OCI-LY1 (cell line): ENCODE measurements at regions not wholly inside any gene's neighbourhood (a gene's known extent, or its start where the extent isn't known, plus 50 kb on each side); places are given as distances from the start of the nearest gene placed in this dataset.

Source experiments
- H2AFZ ChIP-seq: fragments of 200-600 bp; sonication (generic), shearing (Covaris generic); 2 replicates; pipeline ENCODE4 v1.6.0; 2014; ENCODE audit warnings: antibody characterized with exemption, mild to moderate bottlenecking, low read length
- H3F3A ChIP-seq: fragments of 200-600 bp; sonication (generic), shearing (Covaris generic); 2 replicates; pipeline ENCODE4 v1.6.0; 2014; ENCODE audit warnings: mild to moderate bottlenecking, antibody characterized with exemption, low read length, moderate library complexity; ENCODE audit not compliant: insufficient read depth
- H3K27ac ChIP-seq: fragments of 200-600 bp; sonication (generic); 2 replicates; pipeline ENCODE4 v1.5.1; 2014; ENCODE audit warnings: low read length, mixed run types, mild to moderate bottlenecking, low read depth; ENCODE audit not compliant: poor library complexity, severe bottlenecking
- H3K27me3 ChIP-seq: fragments of 200-600 bp; sonication (generic); 2 replicates; pipeline ENCODE4 v1.6.0; 2014; ENCODE audit warnings: antibody characterized with exemption, mild to moderate bottlenecking, low read length, moderate library complexity; ENCODE audit not compliant: insufficient read depth
- H3K36me3 ChIP-seq: fragments of 200-600 bp; sonication (generic); 2 replicates; pipeline ENCODE4 v1.6.1; 2014; ENCODE audit warnings: mild to moderate bottlenecking, antibody characterized with exemption, low read length, moderate library complexity, mixed read lengths; ENCODE audit not compliant: insufficient read depth
- H3K4me1 ChIP-seq: fragments of 200-600 bp; sonication (generic); 2 replicates; pipeline ENCODE4 v1.5.1; 2014; ENCODE audit warnings: mild to moderate bottlenecking, low read length, moderate library complexity; ENCODE audit not compliant: insufficient read depth, severe bottlenecking
- H3K4me2 ChIP-seq: fragments of 200-600 bp; sonication (generic), shearing (Covaris generic); 2 replicates; pipeline ENCODE4 v1.6.1; 2014; ENCODE audit warnings: low read length
- H3K4me3 ChIP-seq: fragments of 200-600 bp; sonication (generic); 2 replicates; pipeline ENCODE4 v1.5.1; 2014; ENCODE audit warnings: low read length, low read depth, mild to moderate bottlenecking, mixed read lengths; ENCODE audit not compliant: poor library complexity, severe bottlenecking
- H3K79me2 ChIP-seq: fragments of 200-600 bp; shearing (Covaris generic); 2 replicates; pipeline ENCODE4 v1.6.1; 2016; ENCODE audit warnings: mixed run types, low read length, mixed read lengths; ENCODE audit not compliant: insufficient read depth
- H3K9ac ChIP-seq: fragments of 200-600 bp; sonication (generic), shearing (Covaris generic); 2 replicates; pipeline ENCODE4 v1.6.1; 2014; ENCODE audit warnings: mild to moderate bottlenecking, low read length, mixed read lengths
- H3K9me2 ChIP-seq: fragments of 200-600 bp; sonication (generic), shearing (Covaris generic); 2 replicates; pipeline ENCODE4 v1.6.1; 2014; ENCODE audit warnings: low read depth, mild to moderate bottlenecking, low read length, mixed read lengths
- H3K9me3 ChIP-seq: fragments of 200-600 bp; shearing (Covaris generic); 2 replicates; pipeline ENCODE4 v1.6.1; 2014; ENCODE audit warnings: low read length, mixed read lengths
- H4K20me1 ChIP-seq: fragments of 200-600 bp; sonication (generic), shearing (Covaris generic); 2 replicates; pipeline ENCODE4 v1.6.0; 2016; ENCODE audit warnings: mild to moderate bottlenecking, low read length; ENCODE audit not compliant: insufficient read depth
- EZH2 ChIP-seq: fragments of 200-600 bp; sonication (generic), shearing (Covaris generic); IDR thresholded peaks from 2 replicates; pipeline ENCODE4 v1.8.0; 2017; ENCODE audit warnings: borderline replicate concordance, mixed run types, mild to moderate bottlenecking, antibody characterized with exemption, low read length, moderate library complexity, mixed read lengths
- TF ChIP-seq, protein P1 (sequence below): fragments of 200-600 bp; sonication (generic), shearing (Covaris generic); IDR thresholded peaks from 2 replicates; pipeline ENCODE4 v1.5.1; 2017; ENCODE audit warnings: mild to moderate bottlenecking, antibody characterized with exemption, low read length, moderate library complexity, mixed read lengths

DNA sequence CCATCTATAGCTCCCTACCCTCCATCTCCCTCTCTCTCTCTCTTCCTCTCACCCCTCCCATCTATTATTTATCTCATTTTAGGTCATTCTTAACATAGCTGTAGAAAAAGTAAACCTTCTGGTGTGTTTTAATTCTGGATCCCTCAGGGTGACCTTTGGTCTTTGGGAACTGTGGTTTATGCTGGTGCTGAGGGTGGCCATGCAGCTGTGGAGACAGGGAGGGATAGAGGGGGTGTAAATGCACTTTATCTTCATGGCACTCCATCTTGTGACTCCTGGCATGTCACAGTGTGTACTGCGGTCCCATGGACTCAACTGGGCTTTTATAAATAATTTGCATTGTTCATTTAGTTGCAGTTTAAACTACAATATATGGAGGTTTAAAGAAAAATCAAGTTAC is 50.2 kb upstream of the RUNX1 start:
- Histone ChIP-seq H3F3A (no peaks in the 10 kb centered on the region), H3K4me2 (no peak overlapping the region), H3K36me3 (no peaks in the 10 kb centered on the region), H3K9ac (no peak overlapping the region), H3K9me2 (no peaks in the 10 kb centered on the region), H3K4me3 (no peak overlapping the region), H3K4me1 (peaks cover 16% of the 10 kb centered on the region), H4K20me1 (no peaks in the 10 kb centered on the region), H2AFZ (no peak overlapping the region), H3K79me2 (no peaks in the 10 kb centered on the region), H3K9me3 (no peaks in the 10 kb centered on the region), H3K27me3 (no peaks in the 10 kb centered on the region), H3K27ac (no peak overlapping the region)
- no peak for TF ChIP-seq EZH2
- TF ChIP-seq, protein P1, sequence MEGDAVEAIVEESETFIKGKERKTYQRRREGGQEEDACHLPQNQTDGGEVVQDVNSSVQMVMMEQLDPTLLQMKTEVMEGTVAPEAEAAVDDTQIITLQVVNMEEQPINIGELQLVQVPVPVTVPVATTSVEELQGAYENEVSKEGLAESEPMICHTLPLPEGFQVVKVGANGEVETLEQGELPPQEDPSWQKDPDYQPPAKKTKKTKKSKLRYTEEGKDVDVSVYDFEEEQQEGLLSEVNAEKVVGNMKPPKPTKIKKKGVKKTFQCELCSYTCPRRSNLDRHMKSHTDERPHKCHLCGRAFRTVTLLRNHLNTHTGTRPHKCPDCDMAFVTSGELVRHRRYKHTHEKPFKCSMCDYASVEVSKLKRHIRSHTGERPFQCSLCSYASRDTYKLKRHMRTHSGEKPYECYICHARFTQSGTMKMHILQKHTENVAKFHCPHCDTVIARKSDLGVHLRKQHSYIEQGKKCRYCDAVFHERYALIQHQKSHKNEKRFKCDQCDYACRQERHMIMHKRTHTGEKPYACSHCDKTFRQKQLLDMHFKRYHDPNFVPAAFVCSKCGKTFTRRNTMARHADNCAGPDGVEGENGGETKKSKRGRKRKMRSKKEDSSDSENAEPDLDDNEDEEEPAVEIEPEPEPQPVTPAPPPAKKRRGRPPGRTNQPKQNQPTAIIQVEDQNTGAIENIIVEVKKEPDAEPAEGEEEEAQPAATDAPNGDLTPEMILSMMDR: no peak
